MM.1S (cell line): ENCODE measurements at regions not wholly inside any gene's neighbourhood (a gene's known extent, or its start where the extent isn't known, plus 50 kb on each side); places are given as distances from the start of the nearest gene placed in this dataset.

Experiments used
- CTCF ChIP-seq: fragments of 300-600 bp; sonication (generic); IDR thresholded peaks from 2 replicates; pipeline ENCODE4 v1.5.1; 2016; ENCODE audit warnings: antibody characterized with exemption, low read length, mixed read lengths
- EZH2 ChIP-seq: fragments of 300-600 bp; sonication (generic); optimal IDR thresholded peaks from 2 replicates; pipeline ENCODE3; 2017; ENCODE audit warnings: low read depth, mild to moderate bottlenecking, antibody characterized with exemption, low read length, mixed read lengths
- EZH2phosphoT487 ChIP-seq: fragments of 300-600 bp; sonication (generic); IDR thresholded peaks from 2 replicates; pipeline ENCODE4 v1.6.1; 2018; ENCODE audit warnings: antibody characterized with exemption, low read length

GRCh38 chr7:34382166-34382893, 275.7 kb upstream of the NPSR1 start:
- TF ChIP-seq CTCF (no peak), EZH2 (no peak), EZH2phosphoT487 (no peak)
